HEK293 (cell line): ENCODE measurements at regions not wholly inside any gene's neighbourhood (a gene's known extent, or its start where the extent isn't known, plus 50 kb on each side); places are given as distances from the start of the nearest gene placed in this dataset.
"Not testable (repeated sequence)": the region's sequence is repeated elsewhere in the genome, so short reads cannot be mapped to it uniquely, and the experiment has no call there.

ENCODE experiments used
- CTCF ChIA-PET: fragments of 350-600 bp; formaldehyde crosslinking; extraction: SDS; loops from one replicate; lab custom pipeline; 2021; ENCODE audit warnings: antibody characterized with exemption; lab: Yijun Ruan, JAX
- POLR2A ChIA-PET: fragments of 300-600 bp; formaldehyde crosslinking; extraction: SDS; loops from one replicate; lab custom pipeline; 2020; ENCODE audit warnings: antibody characterized with exemption, inconsistent platforms; lab: Yijun Ruan, JAX
- H3K27ac ChIP-seq: fragments of 200-500 bp; sonication (Bioruptor generic); 2 replicates; pipeline ENCODE4 v1.5.1; 2014; ENCODE audit warnings: low read depth, low read length, control low read depth, inconsistent platforms; ENCODE audit errors: extremely low read depth
- H3K36me3 ChIP-seq, 2 experiments: fragments of 200-500 bp in 1 of 2; sonication (Bioruptor generic) in 1 of 2; 1 replicate in 1 of 2; 2 replicates in 1 of 2; pipeline ENCODE4 v1.5.1; 2014 to 2017; ENCODE audit warnings: inconsistent platforms in 2 of 2, low read length in 2 of 2; ENCODE audit not compliant: control insufficient read depth in 2 of 2, insufficient read depth in 1 of 2
- H3K4me1 ChIP-seq: fragments of 200-500 bp; sonication (Bioruptor generic); 2 replicates; pipeline ENCODE4 v1.5.1; 2014; ENCODE audit warnings: mild to moderate bottlenecking, low read length, inconsistent platforms; ENCODE audit not compliant: control insufficient read depth, insufficient read depth
- H3K4me3 ChIP-seq: 2 replicates; pipeline ENCODE4 v1.5.1; 2011; ENCODE audit warnings: low read depth, mild to moderate bottlenecking, control low read depth, low read length, moderate library complexity
- H3K9me3 ChIP-seq: fragments of 200-500 bp; sonication (Bioruptor generic); 2 replicates; pipeline ENCODE4 v1.5.1; 2014; ENCODE audit warnings: low read depth, low read length, inconsistent platforms; ENCODE audit not compliant: control insufficient read depth, insufficient read depth
- GFI1B ChIP-seq: fragments of 450-650 bp; formaldehyde crosslinking; IDR thresholded peaks from 2 replicates; pipeline ENCODE4 v1.5.1; 2016; ENCODE audit warnings: missing biosample characterization, missing genetic modification characterization
- GLI2 ChIP-seq: fragments of 450-650 bp; formaldehyde crosslinking; IDR thresholded peaks from 2 replicates; pipeline ENCODE4; 2017; ENCODE audit warnings: missing biosample characterization, missing genetic modification characterization, low read depth, borderline replicate concordance
- KLF7 ChIP-seq: fragments of 450-650 bp; formaldehyde crosslinking; IDR thresholded peaks from 2 replicates; pipeline ENCODE4 v1.5.1; 2016; ENCODE audit warnings: missing biosample characterization, missing genetic modification characterization, borderline replicate concordance
- KLF8 ChIP-seq: fragments of 450-650 bp; formaldehyde crosslinking; IDR thresholded peaks from 2 replicates; pipeline ENCODE4 v1.5.1; 2016; ENCODE audit warnings: missing biosample characterization, missing genetic modification characterization
- PRDM1 ChIP-seq: fragments of 450-650 bp; formaldehyde crosslinking; IDR thresholded peaks from 2 replicates; pipeline ENCODE4; 2016; ENCODE audit warnings: missing biosample characterization, missing genetic modification characterization
- SCRT2 ChIP-seq: fragments of 450-650 bp; formaldehyde crosslinking; IDR thresholded peaks from 2 replicates; pipeline ENCODE4 v1.5.1; 2016; ENCODE audit warnings: missing biosample characterization, missing genetic modification characterization
- SP3 ChIP-seq: fragments of 450-650 bp; formaldehyde crosslinking; IDR thresholded peaks from 2 replicates; pipeline ENCODE4 v1.5.1; 2016; ENCODE audit warnings: missing biosample characterization, missing genetic modification characterization
- ZEB2 ChIP-seq: fragments of 450-650 bp; formaldehyde crosslinking; IDR thresholded peaks from 2 replicates; pipeline ENCODE4 v1.5.1; 2016; ENCODE audit warnings: missing biosample characterization, missing genetic modification characterization
- ZFP41 ChIP-seq: fragments of 450-650 bp; formaldehyde crosslinking; IDR thresholded peaks from 2 replicates; pipeline ENCODE4 v1.5.1; 2016; ENCODE audit warnings: missing biosample characterization, missing genetic modification characterization, borderline replicate concordance
- ZNF112 ChIP-seq: fragments of 450-650 bp; formaldehyde crosslinking; IDR thresholded peaks from 2 replicates; pipeline ENCODE4 v1.5.0; 2017; ENCODE audit warnings: missing biosample characterization, missing genetic modification characterization
- ZNF132 ChIP-seq: fragments of 450-650 bp; formaldehyde crosslinking; IDR thresholded peaks from 2 replicates; pipeline ENCODE4 v1.5.1; 2017; ENCODE audit warnings: missing biosample characterization, missing genetic modification characterization, borderline replicate concordance
- ZNF140 ChIP-seq: fragments of 450-650 bp; formaldehyde crosslinking; IDR thresholded peaks from 2 replicates; pipeline ENCODE4 v1.5.1; 2016; ENCODE audit warnings: missing biosample characterization, missing genetic modification characterization
- ZNF202 ChIP-seq: fragments of 450-650 bp; formaldehyde crosslinking; IDR thresholded peaks from 2 replicates; pipeline ENCODE4 v1.5.1; 2016; ENCODE audit warnings: missing biosample characterization, missing genetic modification characterization, borderline replicate concordance
- ZNF221 ChIP-seq: fragments of 450-650 bp; formaldehyde crosslinking; IDR thresholded peaks from 2 replicates; pipeline ENCODE4 v1.5.1; 2017; ENCODE audit warnings: missing biosample characterization, missing genetic modification characterization, borderline replicate concordance
- ZNF248 ChIP-seq: fragments of 450-650 bp; formaldehyde crosslinking; IDR thresholded peaks from 2 replicates; pipeline ENCODE4 v1.5.1; 2017; ENCODE audit warnings: missing biosample characterization, missing genetic modification characterization
- ZNF324 ChIP-seq: fragments of 450-650 bp; formaldehyde crosslinking; IDR thresholded peaks from 2 replicates; pipeline ENCODE4 v1.5.1; 2016; ENCODE audit warnings: missing biosample characterization, missing genetic modification characterization
- ZNF391 ChIP-seq: fragments of 450-650 bp; formaldehyde crosslinking; IDR thresholded peaks from 2 replicates; pipeline ENCODE4 v1.5.1; 2016; ENCODE audit warnings: low read depth, missing biosample characterization, missing genetic modification characterization, borderline replicate concordance
- ZNF394 ChIP-seq: fragments of 450-650 bp; formaldehyde crosslinking; IDR thresholded peaks from 2 replicates; pipeline ENCODE4 v1.5.1; 2016; ENCODE audit warnings: missing biosample characterization, missing genetic modification characterization, mild to moderate bottlenecking, moderate library complexity, borderline replicate concordance
- ZNF501 ChIP-seq: fragments of 450-650 bp; formaldehyde crosslinking; IDR thresholded peaks from 2 replicates; pipeline ENCODE4 v1.5.1; 2016; ENCODE audit warnings: missing biosample characterization, missing genetic modification characterization
- ZNF514 ChIP-seq: fragments of 450-650 bp; formaldehyde crosslinking; IDR thresholded peaks from 2 replicates; pipeline ENCODE4 v1.5.1; 2016; ENCODE audit warnings: missing biosample characterization, missing genetic modification characterization
- ZNF624 ChIP-seq: fragments of 450-650 bp; formaldehyde crosslinking; IDR thresholded peaks from 2 replicates; pipeline ENCODE4 v1.5.1; 2017; ENCODE audit warnings: missing biosample characterization, missing genetic modification characterization
- ZSCAN16 ChIP-seq: fragments of 450-650 bp; formaldehyde crosslinking; IDR thresholded peaks from 2 replicates; pipeline ENCODE4 v1.5.1; 2016; ENCODE audit warnings: missing biosample characterization, missing genetic modification characterization
- TF ChIP-seq, protein P1 (sequence below): fragments of 450-650 bp; formaldehyde crosslinking; IDR thresholded peaks from 2 replicates; pipeline ENCODE4 v1.5.1; 2016; ENCODE audit warnings: missing biosample characterization, missing genetic modification characterization
- TF ChIP-seq, protein P2 (sequence below): sonication (generic); formaldehyde crosslinking; IDR thresholded peaks from 2 replicates; pipeline ENCODE4 v1.8.1; 2022; ENCODE audit warnings: mild to moderate bottlenecking, moderate library complexity, missing genetic modification reagents
- TF ChIP-seq, protein P3 (sequence below): fragments of 450-650 bp; IDR thresholded peaks from 2 replicates; pipeline ENCODE4 v1.5.1; 2018; ENCODE audit warnings: missing biosample characterization, missing genetic modification characterization
- TF ChIP-seq, protein P4 (sequence below): fragments of 450-650 bp; formaldehyde crosslinking; IDR thresholded peaks from 2 replicates; pipeline ENCODE4; 2016; ENCODE audit warnings: missing biosample characterization, missing genetic modification characterization
- TF ChIP-seq, protein P5 (sequence below): fragments of 450-650 bp; formaldehyde crosslinking; IDR thresholded peaks from 2 replicates; pipeline ENCODE4 v1.5.1; 2017; ENCODE audit warnings: missing biosample characterization, mild to moderate bottlenecking, missing genetic modification characterization, moderate library complexity

DNA sequence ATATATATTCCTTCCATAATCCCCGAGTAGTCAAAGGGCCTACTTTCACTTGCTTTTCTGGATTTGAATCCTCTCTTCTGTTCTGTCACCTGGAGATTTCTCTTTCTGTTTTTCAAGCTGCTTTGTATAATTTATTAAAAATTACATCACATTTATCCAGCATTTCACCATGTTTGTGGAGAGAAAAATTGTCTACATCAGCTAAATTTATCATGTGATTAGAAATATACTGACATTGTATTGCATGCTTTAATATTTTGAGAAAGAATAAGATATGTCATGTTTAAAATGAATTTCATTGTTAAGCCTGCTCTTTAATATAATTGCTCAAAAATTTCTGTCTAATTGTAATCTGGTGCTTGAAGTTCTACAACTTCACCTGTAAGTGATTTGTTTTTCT is 323.1 kb upstream of the DKK2 start:
- no peak for TF ChIP-seq ZSCAN16 (tag by site-specific recombination)
- TF ChIP-seq SP3: no peak
- no peak for TF ChIP-seq ZNF140 (tag by site-specific recombination)
- TF ChIP-seq ZEB2 (tag by site-specific recombination): no peak
- no peak for TF ChIP-seq ZNF624 (tag by site-specific recombination)
- no peak for TF ChIP-seq KLF7 (tag by site-specific recombination)
- no peak for TF ChIP-seq ZNF391 (tag by site-specific recombination)
- no peak for TF ChIP-seq PRDM1
- TF ChIP-seq ZNF324 (tag by site-specific recombination): no peak
- TF ChIP-seq SCRT2 (tag by site-specific recombination): no peak
- no peak for TF ChIP-seq ZFP41
- TF ChIP-seq, protein P1, sequence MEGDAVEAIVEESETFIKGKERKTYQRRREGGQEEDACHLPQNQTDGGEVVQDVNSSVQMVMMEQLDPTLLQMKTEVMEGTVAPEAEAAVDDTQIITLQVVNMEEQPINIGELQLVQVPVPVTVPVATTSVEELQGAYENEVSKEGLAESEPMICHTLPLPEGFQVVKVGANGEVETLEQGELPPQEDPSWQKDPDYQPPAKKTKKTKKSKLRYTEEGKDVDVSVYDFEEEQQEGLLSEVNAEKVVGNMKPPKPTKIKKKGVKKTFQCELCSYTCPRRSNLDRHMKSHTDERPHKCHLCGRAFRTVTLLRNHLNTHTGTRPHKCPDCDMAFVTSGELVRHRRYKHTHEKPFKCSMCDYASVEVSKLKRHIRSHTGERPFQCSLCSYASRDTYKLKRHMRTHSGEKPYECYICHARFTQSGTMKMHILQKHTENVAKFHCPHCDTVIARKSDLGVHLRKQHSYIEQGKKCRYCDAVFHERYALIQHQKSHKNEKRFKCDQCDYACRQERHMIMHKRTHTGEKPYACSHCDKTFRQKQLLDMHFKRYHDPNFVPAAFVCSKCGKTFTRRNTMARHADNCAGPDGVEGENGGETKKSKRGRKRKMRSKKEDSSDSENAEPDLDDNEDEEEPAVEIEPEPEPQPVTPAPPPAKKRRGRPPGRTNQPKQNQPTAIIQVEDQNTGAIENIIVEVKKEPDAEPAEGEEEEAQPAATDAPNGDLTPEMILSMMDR (tag by site-specific recombination): no peak
- TF ChIP-seq ZNF202: no peak
- no peak for TF ChIP-seq ZNF221 (tag by site-specific recombination)
- no peak for TF ChIP-seq KLF8
- TF ChIP-seq, protein P2, sequence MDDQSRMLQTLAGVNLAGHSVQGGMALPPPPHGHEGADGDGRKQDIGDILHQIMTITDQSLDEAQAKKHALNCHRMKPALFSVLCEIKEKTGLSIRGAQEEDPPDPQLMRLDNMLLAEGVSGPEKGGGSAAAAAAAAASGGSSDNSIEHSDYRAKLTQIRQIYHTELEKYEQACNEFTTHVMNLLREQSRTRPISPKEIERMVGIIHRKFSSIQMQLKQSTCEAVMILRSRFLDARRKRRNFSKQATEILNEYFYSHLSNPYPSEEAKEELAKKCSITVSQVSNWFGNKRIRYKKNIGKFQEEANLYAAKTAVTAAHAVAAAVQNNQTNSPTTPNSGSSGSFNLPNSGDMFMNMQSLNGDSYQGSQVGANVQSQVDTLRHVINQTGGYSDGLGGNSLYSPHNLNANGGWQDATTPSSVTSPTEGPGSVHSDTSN (CRISPR knock-in tag): no peak
- no peak for TF ChIP-seq ZNF248 (tag by site-specific recombination)
- no peak for TF ChIP-seq GFI1B (tag by site-specific recombination)
- no peak for TF ChIP-seq GLI2
- CTCF ChIA-PET: no interaction called here

DNA sequence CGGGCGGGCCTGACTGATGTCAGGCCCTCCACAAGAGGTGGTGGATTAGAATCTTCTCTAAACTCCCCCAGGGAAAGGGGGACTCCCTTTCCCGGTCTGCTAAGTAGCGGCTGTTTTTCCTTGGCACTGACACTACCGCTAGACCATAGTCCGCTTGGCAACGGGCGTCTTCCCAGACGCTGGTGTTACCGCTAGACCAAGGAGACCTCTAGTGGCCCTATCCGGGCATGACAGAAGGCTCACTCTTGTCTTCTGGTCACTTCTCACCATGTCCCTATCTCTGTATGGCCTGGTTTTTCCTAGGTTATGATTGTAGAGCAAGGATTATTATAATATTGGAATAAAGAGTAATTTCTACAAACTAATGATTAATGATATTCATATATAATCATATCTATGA is 318.2 kb upstream of the DKK2 start:
- H3K9me3 ChIP-seq, POLR2A ChIA-PET, H3K4me3 ChIP-seq, H3K36me3 ChIP-seq, H3K4me1 ChIP-seq, H3K27ac ChIP-seq: not testable (repeated sequence)
- CTCF ChIA-PET: interaction anchor here (0.6 kb wide), 1 partner anchor 276 kb away, joined by 3 read pairs; no protein-coding TSS in a partner anchor

More for the DNA sequence above, 323.1 kb upstream of the DKK2 start:
- Histone ChIP-seq H3K9me3 (no peaks in the 10 kb centered on the region), H3K4me3 (no peak overlapping the region), H3K27ac (no peak overlapping the region), H3K4me1 (no peaks in the 10 kb centered on the region), H3K36me3 (no peaks in the 10 kb centered on the region)
- POLR2A ChIA-PET: no interaction called here

DNA sequence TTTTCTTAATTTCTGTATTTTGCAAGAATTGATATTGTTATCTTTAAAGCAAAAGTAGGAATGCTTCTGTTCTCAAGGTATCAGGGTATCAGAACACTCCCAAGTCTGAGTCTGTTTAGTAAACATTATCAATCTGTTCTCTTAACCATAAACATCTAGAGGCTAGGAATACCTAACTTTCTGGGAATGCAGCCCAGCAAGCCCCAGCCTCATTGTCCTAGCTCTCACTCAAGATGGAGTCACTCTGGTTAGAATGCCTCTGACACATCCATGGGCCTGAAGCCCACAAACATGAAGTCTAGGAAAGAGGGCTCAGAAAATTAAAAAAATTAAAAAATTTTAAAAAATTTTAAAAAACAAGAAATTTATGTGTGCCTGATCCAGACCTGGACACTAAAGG is 315.1 kb upstream of the DKK2 start:
- Histone ChIP-seq H3K27ac (no peak overlapping the region), H3K9me3 (no peaks in the 10 kb centered on the region), H3K4me1 (no peaks in the 10 kb centered on the region), H3K36me3 (no peaks in the 10 kb centered on the region)
- CTCF ChIA-PET: no interaction called here
- TF ChIP-seq, protein P3, sequence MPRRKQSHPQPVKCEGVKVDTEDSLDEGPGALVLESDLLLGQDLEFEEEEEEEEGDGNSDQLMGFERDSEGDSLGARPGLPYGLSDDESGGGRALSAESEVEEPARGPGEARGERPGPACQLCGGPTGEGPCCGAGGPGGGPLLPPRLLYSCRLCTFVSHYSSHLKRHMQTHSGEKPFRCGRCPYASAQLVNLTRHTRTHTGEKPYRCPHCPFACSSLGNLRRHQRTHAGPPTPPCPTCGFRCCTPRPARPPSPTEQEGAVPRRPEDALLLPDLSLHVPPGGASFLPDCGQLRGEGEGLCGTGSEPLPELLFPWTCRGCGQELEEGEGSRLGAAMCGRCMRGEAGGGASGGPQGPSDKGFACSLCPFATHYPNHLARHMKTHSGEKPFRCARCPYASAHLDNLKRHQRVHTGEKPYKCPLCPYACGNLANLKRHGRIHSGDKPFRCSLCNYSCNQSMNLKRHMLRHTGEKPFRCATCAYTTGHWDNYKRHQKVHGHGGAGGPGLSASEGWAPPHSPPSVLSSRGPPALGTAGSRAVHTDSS (tag by site-specific recombination): no peak
- TF ChIP-seq KLF7 (tag by site-specific recombination): no peak
- TF ChIP-seq, protein P4, sequence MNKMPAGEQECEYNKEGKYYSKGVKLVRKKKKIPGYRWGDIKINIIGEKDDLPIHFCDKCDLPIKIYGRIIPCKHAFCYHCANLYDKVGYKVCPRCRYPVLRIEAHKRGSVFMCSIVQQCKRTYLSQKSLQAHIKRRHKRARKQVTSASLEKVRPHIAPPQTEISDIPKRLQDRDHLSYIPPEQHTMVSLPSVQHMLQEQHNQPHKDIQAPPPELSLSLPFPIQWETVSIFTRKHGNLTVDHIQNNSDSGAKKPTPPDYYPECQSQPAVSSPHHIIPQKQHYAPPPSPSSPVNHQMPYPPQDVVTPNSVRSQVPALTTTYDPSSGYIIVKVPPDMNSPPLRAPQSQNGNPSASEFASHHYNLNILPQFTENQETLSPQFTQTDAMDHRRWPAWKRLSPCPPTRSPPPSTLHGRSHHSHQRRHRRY (tag by site-specific recombination): no peak
- TF ChIP-seq ZNF501 (tag by site-specific recombination): no peak
- TF ChIP-seq, protein P5, sequence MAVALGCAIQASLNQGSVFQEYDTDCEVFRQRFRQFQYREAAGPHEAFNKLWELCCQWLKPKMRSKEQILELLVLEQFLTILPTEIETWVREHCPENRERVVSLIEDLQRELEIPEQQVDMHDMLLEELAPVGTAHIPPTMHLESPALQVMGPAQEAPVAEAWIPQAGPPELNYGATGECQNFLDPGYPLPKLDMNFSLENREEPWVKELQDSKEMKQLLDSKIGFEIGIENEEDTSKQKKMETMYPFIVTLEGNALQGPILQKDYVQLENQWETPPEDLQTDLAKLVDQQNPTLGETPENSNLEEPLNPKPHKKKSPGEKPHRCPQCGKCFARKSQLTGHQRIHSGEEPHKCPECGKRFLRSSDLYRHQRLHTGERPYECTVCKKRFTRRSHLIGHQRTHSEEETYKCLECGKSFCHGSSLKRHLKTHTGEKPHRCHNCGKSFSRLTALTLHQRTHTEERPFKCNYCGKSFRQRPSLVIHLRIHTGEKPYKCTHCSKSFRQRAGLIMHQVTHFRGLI (tag by site-specific recombination): no peak
- TF ChIP-seq GFI1B (tag by site-specific recombination): no peak
- no peak for TF ChIP-seq ZNF514 (tag by site-specific recombination)
- TF ChIP-seq ZNF112 (tag by site-specific recombination): no peak
- no peak for TF ChIP-seq ZNF394 (tag by site-specific recombination)
- no peak for TF ChIP-seq ZNF132
- TF ChIP-seq, all 188 proteins: peak for 0
- no peak overlapping the region for H3K4me3 ChIP-seq
- POLR2A ChIA-PET: no interaction called here
